Activated CD8-positive, alpha-beta T cell treated with anti-CD3 and anti-CD28 coated beads for 36 hours (primary cell): ENCODE measurements at regions not wholly inside any gene's neighbourhood (a gene's known extent, or its start where the extent isn't known, plus 50 kb on each side); places are given as distances from the start of the nearest gene placed in this dataset.
"Not testable (repeated sequence)": the region's sequence is repeated elsewhere in the genome, so short reads cannot be mapped to it uniquely, and the experiment has no call there.

Source experiments
- ATAC-seq: fragments of 200-7000 bp; cut with Tn5 transposase; one replicate; pipeline ENCODE4 v1.10.0; 2021; ENCODE audit warnings: mild to moderate bottlenecking, moderate library complexity
- CTCF ChIA-PET: fragments of 350-600 bp; sonication (Branson Sonifier 250); formaldehyde crosslinking; loops from one replicate; lab custom pipeline; 2021; ENCODE audit warnings: antibody characterized with exemption; lab: Charles Lee
- POLR2A ChIA-PET: fragments of 350-600 bp; sonication (Branson Sonifier 250); formaldehyde crosslinking; loops from one replicate; lab custom pipeline; 2021; ENCODE audit warnings: antibody characterized with exemption; lab: Charles Lee
- DNase-seq: peaks from one replicate; pipeline ENCODE4 v3.0.0-alpha.2; 2020
- H3K27ac Mint-ChIP-seq: one replicate; pipeline ENCODE4 v1.8.0; 2021; ENCODE audit warnings: mild to moderate bottlenecking, mixed read lengths
- H3K27me3 Mint-ChIP-seq: one replicate; pipeline ENCODE4 v1.8.0; 2021; ENCODE audit warnings: mixed read lengths
- H3K36me3 Mint-ChIP-seq: one replicate; pipeline ENCODE4 v1.8.0; 2021; ENCODE audit warnings: low read depth, mixed read lengths
- H3K4me1 Mint-ChIP-seq: one replicate; pipeline ENCODE4 v1.8.0; 2021; ENCODE audit warnings: low read depth, mixed read lengths
- H3K4me3 Mint-ChIP-seq: one replicate; pipeline ENCODE4 v1.8.0; 2021; ENCODE audit warnings: mild to moderate bottlenecking, moderate library complexity, mixed read lengths
- H3K9me3 Mint-ChIP-seq: one replicate; pipeline ENCODE4 v1.8.0; 2021; ENCODE audit warnings: mixed read lengths
- intact Hi-C: fragments of 100-400 bp; cut with micrococcal nuclease; formaldehyde crosslinking; loops from one replicate; pipeline ENCODE4 v1.10.0; 2022
- TF ChIP-seq, protein P1 (sequence below): fragments of 200-600 bp; IDR thresholded peaks from one replicate; pipeline ENCODE4 v1.8.0; 2022; ENCODE audit warnings: antibody characterized with exemption, mild to moderate bottlenecking

DNA sequence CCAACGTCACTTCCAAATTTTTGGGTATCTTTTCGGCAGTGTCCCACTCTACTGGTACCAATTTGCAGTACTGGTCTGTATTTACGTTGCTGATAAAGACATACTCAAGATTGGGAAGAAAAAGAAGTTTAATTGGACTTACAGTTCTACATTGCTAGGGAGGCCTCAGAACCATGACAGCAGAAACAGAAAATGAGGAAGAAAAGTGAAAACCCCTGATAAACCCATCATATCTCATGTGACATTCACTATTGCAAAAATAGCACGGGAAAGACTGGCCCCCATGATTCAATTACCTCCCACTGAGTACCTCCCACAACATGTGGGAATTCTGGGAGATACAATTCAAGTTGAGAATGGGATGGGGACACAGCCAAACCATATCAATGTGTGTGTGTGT lies 364.0 kb upstream of the KCND2 start:
- H3K9me3 Mint-ChIP-seq, result peaks cover 10% of the 10 kb centered on the region
- no peaks in the 10 kb centered on the region for H3K27me3 Mint-ChIP-seq
- no peak overlapping the region for H3K4me3 Mint-ChIP-seq
- ATAC-seq (no peak), DNase-seq (no peak)
- H3K36me3 Mint-ChIP-seq, result no peaks in the 10 kb centered on the region
- POLR2A ChIA-PET, result no interaction called here
- intact Hi-C loops, result no loop called here
- TF ChIP-seq, protein P1, sequence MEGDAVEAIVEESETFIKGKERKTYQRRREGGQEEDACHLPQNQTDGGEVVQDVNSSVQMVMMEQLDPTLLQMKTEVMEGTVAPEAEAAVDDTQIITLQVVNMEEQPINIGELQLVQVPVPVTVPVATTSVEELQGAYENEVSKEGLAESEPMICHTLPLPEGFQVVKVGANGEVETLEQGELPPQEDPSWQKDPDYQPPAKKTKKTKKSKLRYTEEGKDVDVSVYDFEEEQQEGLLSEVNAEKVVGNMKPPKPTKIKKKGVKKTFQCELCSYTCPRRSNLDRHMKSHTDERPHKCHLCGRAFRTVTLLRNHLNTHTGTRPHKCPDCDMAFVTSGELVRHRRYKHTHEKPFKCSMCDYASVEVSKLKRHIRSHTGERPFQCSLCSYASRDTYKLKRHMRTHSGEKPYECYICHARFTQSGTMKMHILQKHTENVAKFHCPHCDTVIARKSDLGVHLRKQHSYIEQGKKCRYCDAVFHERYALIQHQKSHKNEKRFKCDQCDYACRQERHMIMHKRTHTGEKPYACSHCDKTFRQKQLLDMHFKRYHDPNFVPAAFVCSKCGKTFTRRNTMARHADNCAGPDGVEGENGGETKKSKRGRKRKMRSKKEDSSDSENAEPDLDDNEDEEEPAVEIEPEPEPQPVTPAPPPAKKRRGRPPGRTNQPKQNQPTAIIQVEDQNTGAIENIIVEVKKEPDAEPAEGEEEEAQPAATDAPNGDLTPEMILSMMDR, result no peak
- H3K27ac Mint-ChIP-seq, result no peak overlapping the region
- CTCF ChIA-PET, result no interaction called here
- no peaks in the 10 kb centered on the region for H3K4me1 Mint-ChIP-seq

DNA sequence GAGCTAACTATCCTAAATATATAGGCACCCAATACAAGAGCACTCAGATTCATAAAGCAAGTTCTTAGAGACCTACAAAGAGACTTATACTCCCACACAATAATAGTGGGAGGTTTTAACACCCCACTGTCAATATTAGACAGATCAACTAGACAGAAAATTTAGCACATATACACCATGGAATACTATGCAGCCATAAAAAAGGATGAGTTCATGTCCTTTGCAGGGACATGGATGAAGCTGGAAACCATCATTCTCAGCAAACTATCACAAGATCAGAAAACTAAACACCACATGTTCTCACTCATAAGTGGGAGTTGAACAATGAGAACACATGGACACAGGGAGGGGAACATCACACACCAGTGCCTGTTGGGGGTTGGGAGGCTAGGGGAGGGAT lies 358.9 kb upstream of the KCND2 start:
- H3K27me3 Mint-ChIP-seq, H3K4me1 Mint-ChIP-seq, intact Hi-C loops, H3K4me3 Mint-ChIP-seq, POLR2A ChIA-PET, DNase-seq, H3K36me3 Mint-ChIP-seq, CTCF ChIA-PET, ATAC-seq, H3K27ac Mint-ChIP-seq: not testable (repeated sequence)
- H3K9me3 Mint-ChIP-seq, result peaks cover 11% of the 10 kb centered on the region

DNA sequence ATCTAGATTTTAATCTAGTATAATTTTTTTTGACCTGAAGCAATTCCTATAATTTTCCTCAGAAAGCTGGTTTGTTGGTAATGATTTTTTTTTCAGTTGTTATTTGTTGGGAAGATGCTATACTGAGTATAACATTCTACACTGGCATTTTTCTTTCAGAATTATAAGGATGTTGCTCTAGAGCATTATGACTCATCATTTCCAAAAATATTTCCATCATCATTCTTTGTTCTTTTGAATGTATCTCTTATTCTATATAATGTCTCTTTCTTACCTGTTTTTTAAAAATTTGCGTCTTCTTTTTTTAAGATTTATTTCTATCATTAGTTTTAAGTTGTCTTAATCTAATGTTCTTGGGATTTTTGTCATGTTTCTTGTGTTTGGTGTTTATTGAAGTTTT lies 356.5 kb upstream of the KCND2 start:
- H3K27me3 Mint-ChIP-seq, result no peaks in the 10 kb centered on the region
- POLR2A ChIA-PET, result no interaction called here
- intact Hi-C loops, result no loop called here

DNA sequence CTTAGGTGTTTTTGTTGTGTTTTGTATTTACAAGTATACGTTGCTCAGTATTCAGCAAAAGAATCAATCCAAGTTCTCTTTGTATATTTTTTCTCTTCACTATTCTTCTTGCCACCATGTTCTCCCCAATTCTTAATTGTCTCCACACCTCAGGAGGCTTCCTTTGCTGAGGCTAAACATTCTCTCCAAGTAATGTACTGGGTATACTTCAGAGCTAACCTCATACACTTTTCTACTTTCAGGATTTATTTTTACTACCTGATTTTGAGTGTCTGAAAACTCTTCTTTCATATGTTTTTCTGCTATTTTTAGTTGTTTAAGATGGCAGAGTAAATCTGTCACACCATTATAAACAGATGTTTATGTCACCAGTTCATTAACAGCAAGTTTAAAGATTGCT lies 354.8 kb upstream of the KCND2 start:
- ATAC-seq (no peak), DNase-seq (no peak)
- POLR2A ChIA-PET, result no interaction called here
- Mint-ChIP-seq H3K4me1 (no peaks in the 10 kb centered on the region), H3K27ac (no peak overlapping the region), H3K4me3 (no peak overlapping the region), H3K36me3 (no peaks in the 10 kb centered on the region), H3K27me3 (no peaks in the 10 kb centered on the region), H3K9me3 (peaks cover 6% of the 10 kb centered on the region)
- CTCF ChIA-PET, result no interaction called here
- TF ChIP-seq, protein P1, result no peak
- intact Hi-C loops, result no loop called here

More for the DNA sequence above, 356.5 kb upstream of the KCND2 start:
- CTCF ChIA-PET, result no interaction called here
- H3K27ac Mint-ChIP-seq, result no peak overlapping the region
- no peaks in the 10 kb centered on the region for H3K4me1 Mint-ChIP-seq
- TF ChIP-seq, protein P1, result no peak
- H3K4me3 Mint-ChIP-seq, result no peak overlapping the region
- H3K9me3 Mint-ChIP-seq, result peaks cover 6% of the 10 kb centered on the region
- DNase-seq, result no peak
- H3K36me3 Mint-ChIP-seq, result no peaks in the 10 kb centered on the region
- no peak for ATAC-seq

DNA sequence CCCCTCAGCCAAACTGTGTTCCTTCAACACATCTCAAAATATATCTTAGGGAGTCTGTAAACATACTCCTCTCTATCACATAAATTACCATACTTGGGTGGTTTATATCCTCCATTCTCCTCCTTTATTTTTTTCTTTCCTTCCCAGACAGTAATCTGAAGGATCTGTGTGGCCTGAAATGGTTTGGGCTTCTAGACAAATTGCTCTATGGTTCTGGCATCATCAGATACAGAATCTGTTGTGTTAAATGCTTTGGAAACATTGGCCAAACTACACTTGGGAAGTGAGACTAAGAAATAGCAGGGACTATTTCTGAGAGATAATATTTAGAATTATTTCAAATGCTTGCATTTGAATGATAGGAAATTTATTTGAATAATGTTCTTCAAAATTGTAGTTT lies 353.0 kb upstream of the KCND2 start:
- ChIA-PET CTCF (no interaction called here), POLR2A (no interaction called here)
- no peak for DNase-seq
- ATAC-seq, result no peak
- no peaks in the 10 kb centered on the region for H3K36me3 Mint-ChIP-seq
- H3K9me3 Mint-ChIP-seq, result peaks cover 6% of the 10 kb centered on the region
- H3K27ac Mint-ChIP-seq, result no peak overlapping the region
- no peak overlapping the region for H3K4me3 Mint-ChIP-seq
- H3K4me1 Mint-ChIP-seq, result no peaks in the 10 kb centered on the region
- no peaks in the 10 kb centered on the region for H3K27me3 Mint-ChIP-seq
- intact Hi-C loops, result no loop called here
- TF ChIP-seq, protein P1, result no peak
